HG03457 (cell line): ENCODE measurements at regions not wholly inside any gene's neighbourhood (a gene's known extent, or its start where the extent isn't known, plus 50 kb on each side); places are given as distances from the start of the nearest gene placed in this dataset.
A peak's percentile ranks its signal among the peaks of the same experiment; 100 is the strongest.
"Not testable (repeated sequence)": the region's sequence is repeated elsewhere in the genome, so short reads cannot be mapped to it uniquely, and the experiment has no call there.

Experiments used
- ATAC-seq: cut with Tn5 transposase; IDR thresholded peaks from one replicate; pipeline ENCODE4 v1.9.1; 2021; ENCODE audit warnings: moderate number of reproducible peaks; ENCODE audit not compliant: unreplicated experiment

GRCh38 chr6:166703149-166703710 lies 76.2 kb upstream of the RPS6KA2 start:
- ATAC-seq = no peak

- not testable (repeated sequence) for ATAC-seq
Measured at GRCh38 chr6:166701424-166701823, 74.4 kb upstream of the RPS6KA2 start.

- not testable (repeated sequence) for ATAC-seq
Measured at GRCh38 chr6:166700871-166701270, 73.8 kb upstream of the RPS6KA2 start.

- ATAC-seq = peak; percentile 67
Measured at GRCh38 chr6:166697113-166697512, 70.1 kb upstream of the RPS6KA2 start.

- ATAC-seq = no peak
Measured at GRCh38 chr6:166693880-166694279, 66.8 kb upstream of the RPS6KA2 start.

- ATAC-seq = no peak
Measured at GRCh38 chr6:166692723-166693302, 65.8 kb upstream of the RPS6KA2 start.

- no peak for ATAC-seq
Measured at GRCh38 chr6:166691746-166692145, 64.7 kb upstream of the RPS6KA2 start.

- ATAC-seq = no peak
Measured at GRCh38 chr6:166691199-166691598, 64.1 kb upstream of the RPS6KA2 start.

- ATAC-seq = no peak
Measured at GRCh38 chr6:166689687-166690086, 62.6 kb upstream of the RPS6KA2 start.

GRCh38 chr6:166688901-166689300 lies 61.9 kb upstream of the RPS6KA2 start:
- no peak for ATAC-seq

- ATAC-seq = no peak
Measured at GRCh38 chr6:166687879-166688205, 60.8 kb upstream of the RPS6KA2 start.

GRCh38 chr6:166687070-166687878 lies 60.2 kb upstream of the RPS6KA2 start:
- no peak for ATAC-seq

GRCh38 chr6:166686317-166686716 lies 59.3 kb upstream of the RPS6KA2 start:
- ATAC-seq = no peak

GRCh38 chr6:166684866-166685265 lies 57.8 kb upstream of the RPS6KA2 start:
- ATAC-seq = no peak

- ATAC-seq = no peak
Measured at GRCh38 chr6:166684170-166684569, 57.1 kb upstream of the RPS6KA2 start.

- no peak for ATAC-seq
Measured at GRCh38 chr6:166683477-166683876, 56.4 kb upstream of the RPS6KA2 start.

GRCh38 chr6:166679566-166679965 lies 52.5 kb upstream of the RPS6KA2 start:
- ATAC-seq = no peak

- ATAC-seq = no peak
Measured at GRCh38 chr6:166678426-166678825, 51.4 kb upstream of the RPS6KA2 start.

GRCh38 chr6:166677941-166678340 lies 50.9 kb upstream of the RPS6KA2 start:
- no peak for ATAC-seq
